Neuron (in vitro differentiated cells): ENCODE measurements at regions not wholly inside any gene's neighbourhood (a gene's known extent, or its start where the extent isn't known, plus 50 kb on each side); places are given as distances from the start of the nearest gene placed in this dataset.
"Not testable (repeated sequence)": the region's sequence is repeated elsewhere in the genome, so short reads cannot be mapped to it uniquely, and the experiment has no call there.

Source experiments
- H2AFZ ChIP-seq: one replicate; pipeline ENCODE4 v1.6.1; 2013; ENCODE audit warnings: low read depth, mild to moderate bottlenecking, inconsistent platforms, low read length, moderate library complexity
- H3K27me3 ChIP-seq: one replicate; pipeline ENCODE4 v1.6.1; 2013; ENCODE audit warnings: low read length; ENCODE audit not compliant: insufficient read depth
- H3K36me3 ChIP-seq: one replicate; pipeline ENCODE4 v1.6.1; 2013; ENCODE audit warnings: low read length; ENCODE audit not compliant: insufficient read depth
- H3K4me1 ChIP-seq: one replicate; pipeline ENCODE4 v1.6.1; 2013; ENCODE audit warnings: low read length; ENCODE audit not compliant: insufficient read depth
- H3K4me3 ChIP-seq: 2 replicates; pipeline ENCODE4 v1.5.1; 2013; ENCODE audit warnings: mild to moderate bottlenecking, low read length, moderate library complexity
- H3K9me3 ChIP-seq: one replicate; pipeline ENCODE4 v1.6.1; 2013; ENCODE audit warnings: low read length

DNA sequence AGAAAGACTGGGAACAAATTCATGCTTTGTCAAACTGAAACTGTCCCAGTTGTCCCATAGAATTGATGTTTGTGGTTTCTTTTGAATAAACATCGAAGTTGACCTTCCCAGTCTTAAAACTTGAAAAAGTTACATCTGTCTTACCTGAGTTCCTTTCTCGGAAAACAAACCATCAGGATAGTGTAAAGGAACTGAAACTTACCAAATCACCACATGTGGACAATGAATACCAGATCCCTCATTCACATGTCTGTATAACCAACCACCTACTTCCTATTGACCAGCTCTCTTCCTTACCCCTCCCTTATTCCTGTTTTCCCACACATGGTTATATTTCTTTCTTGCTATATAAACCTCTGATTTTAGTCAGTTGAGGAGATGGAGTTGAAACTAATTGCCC lies 791.7 kb upstream of the PCDH20 start:
- H2AFZ ChIP-seq, result no peak overlapping the region
- no peak overlapping the region for H3K4me3 ChIP-seq
- H3K36me3 ChIP-seq, result no peaks in the 10 kb centered on the region
- no peaks in the 10 kb centered on the region for H3K9me3 ChIP-seq
- peaks cover 2% of the 10 kb centered on the region for H3K4me1 ChIP-seq
- H3K27me3 ChIP-seq, result no peaks in the 10 kb centered on the region

DNA sequence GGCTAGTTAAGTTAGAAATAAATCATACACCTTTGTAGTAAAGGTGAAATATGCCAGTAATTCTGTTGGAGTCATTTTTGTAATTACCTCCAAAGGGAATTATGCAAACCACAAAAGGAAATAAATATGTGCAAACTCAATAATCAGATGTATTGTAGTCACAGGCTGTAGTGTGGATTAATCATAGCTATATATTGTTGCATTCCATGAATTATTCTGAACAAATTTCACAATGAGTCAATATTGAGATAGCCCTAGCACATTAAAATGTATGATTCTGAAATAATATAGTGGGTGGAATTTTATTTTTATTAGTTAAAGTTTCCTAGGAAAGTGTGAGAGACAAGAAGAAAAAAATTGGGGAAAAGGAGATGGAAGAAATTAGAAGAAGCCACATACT lies 790.5 kb upstream of the PCDH20 start:
- Histone ChIP-seq H3K4me3 (no peak overlapping the region), H3K36me3 (no peaks in the 10 kb centered on the region), H3K9me3 (no peaks in the 10 kb centered on the region), H3K4me1 (peaks cover 2% of the 10 kb centered on the region), H2AFZ (no peak overlapping the region), H3K27me3 (no peaks in the 10 kb centered on the region)

DNA sequence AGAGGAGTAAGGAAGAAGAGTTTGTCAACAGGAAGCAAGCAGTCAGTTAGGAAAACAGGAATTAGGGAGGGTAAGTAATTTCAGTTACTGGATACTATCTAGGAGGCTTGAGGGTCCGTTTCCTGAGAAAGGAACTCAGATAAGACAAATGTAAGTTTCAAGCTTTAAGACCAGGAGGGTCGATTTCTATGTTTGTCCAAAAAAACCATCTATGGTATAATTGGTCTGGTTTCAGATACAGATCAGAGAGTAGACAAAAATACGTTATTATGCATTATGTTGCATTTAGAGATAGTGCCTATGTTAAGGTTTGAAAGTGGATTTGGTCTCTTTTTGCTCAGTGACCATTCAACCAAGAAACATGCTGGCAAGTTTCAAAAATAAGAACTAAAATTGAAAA lies 789.6 kb upstream of the PCDH20 start:
- H3K4me1 ChIP-seq, result peaks cover 2% of the 10 kb centered on the region
- H3K36me3 ChIP-seq, result no peaks in the 10 kb centered on the region
- H3K27me3 ChIP-seq, result no peaks in the 10 kb centered on the region
- no peak overlapping the region for H3K4me3 ChIP-seq
- H3K9me3 ChIP-seq, result no peaks in the 10 kb centered on the region
- no peak overlapping the region for H2AFZ ChIP-seq

DNA sequence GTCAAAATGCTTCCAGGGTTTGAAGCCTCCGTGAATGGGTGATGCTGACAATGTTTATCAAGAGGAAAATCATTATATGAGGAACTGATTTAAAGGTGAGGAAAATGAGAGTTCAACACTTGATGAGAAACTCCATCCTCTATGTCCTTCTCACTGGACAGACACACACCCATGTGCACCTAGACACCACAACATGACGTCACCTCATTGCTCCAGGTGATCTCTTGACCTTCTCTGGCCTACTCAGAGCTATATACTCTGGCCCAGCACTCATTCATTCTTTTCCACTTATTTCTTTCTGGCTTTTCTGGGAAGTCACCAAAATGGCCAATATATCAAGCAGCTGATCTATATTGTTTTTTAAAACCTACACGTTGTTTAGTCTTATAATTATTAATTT lies 778.7 kb upstream of the PCDH20 start:
- H3K4me1 ChIP-seq, result peaks cover 4% of the 10 kb centered on the region
- no peaks in the 10 kb centered on the region for H3K36me3 ChIP-seq
- H3K27me3 ChIP-seq, result no peaks in the 10 kb centered on the region
- H3K9me3 ChIP-seq, result no peaks in the 10 kb centered on the region
- H3K4me3 ChIP-seq, result no peak overlapping the region
- no peak overlapping the region for H2AFZ ChIP-seq

DNA sequence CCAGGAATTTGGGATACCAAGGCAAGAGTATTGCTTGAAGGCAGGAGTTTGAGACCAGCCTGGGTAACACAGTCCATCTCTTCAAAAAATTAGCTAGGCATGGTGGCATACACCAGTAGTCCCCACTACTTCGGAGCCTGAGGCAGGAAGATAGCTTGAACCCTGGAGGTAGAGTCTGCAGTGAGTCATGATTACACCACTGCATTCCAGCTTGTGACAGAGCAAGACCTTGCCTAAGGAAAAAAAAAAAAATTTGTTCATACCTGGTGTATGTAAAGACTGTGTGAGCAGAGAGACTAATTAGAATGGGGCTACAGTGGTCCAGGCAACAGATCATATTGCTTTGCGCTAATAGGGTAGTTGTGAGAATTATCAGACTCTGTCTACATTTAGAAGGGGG lies 778.3 kb upstream of the PCDH20 start:
- no peaks in the 10 kb centered on the region for H3K36me3 ChIP-seq
- no peaks in the 10 kb centered on the region for H3K27me3 ChIP-seq
- H3K9me3 ChIP-seq, result no peaks in the 10 kb centered on the region
- no peak overlapping the region for H2AFZ ChIP-seq
- H3K4me1 ChIP-seq, result peaks cover 4% of the 10 kb centered on the region
- H3K4me3 ChIP-seq, result no peak overlapping the region

DNA sequence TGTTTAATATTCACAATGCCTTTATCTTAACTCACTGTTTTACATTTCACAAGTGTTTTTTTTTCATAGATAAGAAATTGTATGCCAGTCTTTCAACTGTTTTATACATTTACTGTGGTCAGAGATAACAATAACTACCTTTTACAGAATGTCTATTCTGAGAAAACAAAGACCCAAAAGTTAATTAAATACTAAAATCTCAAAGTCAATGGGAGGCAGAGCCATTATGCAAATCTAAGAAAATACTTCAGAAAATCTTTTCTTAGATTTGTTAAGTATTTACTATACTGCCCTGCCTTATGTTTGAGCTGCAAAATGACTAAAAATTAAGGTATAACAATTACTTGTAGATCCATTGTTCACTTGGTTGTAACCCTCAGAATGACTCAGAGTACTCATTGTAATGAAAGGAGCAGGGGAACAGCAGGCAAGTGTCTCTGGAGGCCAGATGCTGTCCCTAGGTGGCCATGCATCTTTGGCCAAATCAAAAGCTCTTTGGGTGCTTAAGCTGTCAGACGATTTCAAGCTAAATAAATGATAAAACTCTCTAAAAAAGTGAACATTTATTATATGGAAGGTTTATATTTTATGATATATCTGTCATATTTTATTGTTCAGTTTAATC lies 770.1 kb upstream of the PCDH20 start:
- Histone ChIP-seq H3K27me3 (no peaks in the 10 kb centered on the region), H3K4me3 (no peak overlapping the region), H3K4me1 (no peaks in the 10 kb centered on the region), H3K9me3 (no peaks in the 10 kb centered on the region), H2AFZ (no peak overlapping the region), H3K36me3 (no peaks in the 10 kb centered on the region)

DNA sequence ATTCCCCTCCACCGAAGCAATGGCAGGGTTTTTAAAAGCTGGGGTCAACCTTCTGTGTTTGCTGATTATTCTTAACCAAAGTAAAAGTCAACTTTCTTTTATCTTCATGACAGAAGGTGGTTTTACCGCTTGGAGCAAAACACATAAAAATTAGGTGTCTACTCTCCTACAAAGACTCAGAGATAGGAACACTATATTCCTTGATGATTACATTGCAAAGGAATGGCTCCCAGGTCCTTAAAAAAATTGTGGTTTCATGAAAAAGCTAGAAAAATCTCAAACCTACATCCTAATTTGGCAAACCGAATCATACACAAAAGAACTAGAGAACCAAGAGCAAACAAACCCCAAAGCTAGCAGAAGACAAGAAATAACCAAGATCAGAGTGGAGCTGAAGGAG lies 760.4 kb upstream of the PCDH20 start:
- Histone ChIP-seq H3K4me1 (no peaks in the 10 kb centered on the region), H3K27me3 (no peaks in the 10 kb centered on the region), H3K36me3 (no peaks in the 10 kb centered on the region), H3K9me3 (no peaks in the 10 kb centered on the region), H2AFZ (no peak overlapping the region), H3K4me3 (no peak overlapping the region)

DNA sequence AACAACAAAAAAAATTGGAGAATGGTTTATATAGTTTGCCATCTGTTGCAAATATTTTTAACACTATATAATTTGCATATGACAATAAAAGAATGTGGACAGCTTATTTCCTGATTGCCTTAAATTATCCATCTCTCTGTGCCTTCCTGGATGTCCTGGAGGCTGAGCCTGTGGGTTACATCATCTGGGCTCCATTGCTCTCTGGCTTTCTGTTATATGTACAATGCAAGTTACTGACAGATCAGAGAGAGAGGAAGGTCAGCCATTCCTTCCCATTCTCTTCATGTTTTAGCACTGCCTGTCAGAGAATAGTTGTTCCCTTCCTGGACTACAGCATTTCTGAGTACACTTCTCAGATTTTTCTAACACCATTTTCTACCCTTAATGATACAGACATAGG lies 758.3 kb upstream of the PCDH20 start:
- no peak overlapping the region for H2AFZ ChIP-seq
- H3K4me1 ChIP-seq, result no peaks in the 10 kb centered on the region
- H3K27me3 ChIP-seq, result no peaks in the 10 kb centered on the region
- H3K4me3 ChIP-seq, result no peak overlapping the region
- H3K9me3 ChIP-seq, result no peaks in the 10 kb centered on the region
- no peaks in the 10 kb centered on the region for H3K36me3 ChIP-seq

DNA sequence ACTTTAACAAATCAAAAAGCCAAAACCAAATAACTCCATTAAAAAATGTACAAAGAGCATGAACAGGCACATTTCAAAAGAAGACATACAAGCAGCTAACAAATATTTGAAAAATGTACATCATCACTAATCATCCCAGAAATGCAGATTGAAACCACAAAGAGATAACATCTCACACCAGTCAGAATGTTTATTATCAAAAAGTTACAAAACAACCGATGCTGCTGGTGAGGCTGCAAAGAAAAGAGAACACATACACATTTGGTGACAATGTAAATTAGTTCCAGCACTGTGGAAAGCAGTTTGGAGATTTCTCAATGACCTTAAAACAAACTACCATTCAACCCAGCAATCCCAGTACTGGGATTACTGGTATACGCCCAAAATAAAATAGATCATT lies 756.0 kb upstream of the PCDH20 start:
- no peaks in the 10 kb centered on the region for H3K9me3 ChIP-seq
- no peaks in the 10 kb centered on the region for H3K36me3 ChIP-seq
- no peak overlapping the region for H3K4me3 ChIP-seq
- H3K4me1 ChIP-seq, result no peaks in the 10 kb centered on the region
- no peaks in the 10 kb centered on the region for H3K27me3 ChIP-seq
- H2AFZ ChIP-seq, result no peak overlapping the region

DNA sequence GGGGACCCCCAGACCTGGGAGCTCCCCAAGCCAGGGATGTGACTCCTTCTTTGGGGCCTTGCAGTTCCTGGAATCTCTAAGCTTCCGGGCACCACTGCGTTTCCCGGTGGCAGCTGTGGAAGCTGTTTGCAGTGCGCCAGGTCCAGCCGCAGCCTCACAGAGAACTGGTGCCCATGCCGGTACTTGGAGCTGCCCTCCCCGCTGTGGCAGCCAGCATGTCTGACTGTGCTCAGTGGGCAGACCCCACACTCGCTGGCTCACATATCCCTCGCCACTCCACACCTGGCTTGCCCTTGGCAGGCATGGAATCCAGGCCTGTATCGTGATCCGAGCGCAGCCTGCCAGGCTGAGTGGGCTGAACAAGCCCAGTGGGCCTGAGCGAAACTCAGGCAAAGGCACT lies 753.2 kb upstream of the PCDH20 start:
- Histone ChIP-seq H3K4me3 (no peak overlapping the region), H3K36me3 (no peaks in the 10 kb centered on the region), H3K9me3 (no peaks in the 10 kb centered on the region), H2AFZ (no peak overlapping the region), H3K4me1 (no peaks in the 10 kb centered on the region), H3K27me3 (no peaks in the 10 kb centered on the region)

DNA sequence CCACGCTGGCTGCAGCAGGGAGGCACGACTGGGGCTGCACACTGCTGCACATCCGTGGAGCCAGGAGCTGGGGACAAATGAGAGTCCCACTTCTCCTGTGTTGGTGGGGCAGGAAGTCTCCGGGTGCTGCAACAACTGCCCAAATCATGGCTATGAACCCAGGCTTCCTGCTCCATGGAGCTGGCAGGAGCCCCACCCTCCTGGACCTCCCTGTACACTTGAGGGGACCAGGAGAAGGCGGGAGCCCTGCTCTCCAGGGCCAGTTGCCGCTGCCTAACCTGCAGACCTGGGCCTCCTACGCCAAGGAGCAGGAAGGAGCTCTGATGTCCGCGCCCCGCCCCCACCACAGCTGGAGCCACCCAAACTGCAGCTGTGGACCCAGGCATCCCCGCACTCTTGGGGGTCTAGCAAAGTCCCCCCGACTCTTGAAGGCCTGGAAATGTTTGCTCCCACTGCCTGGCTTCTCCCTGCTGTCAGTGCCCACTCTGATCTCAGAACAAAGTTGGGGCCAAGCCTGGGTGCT lies 752.1 kb upstream of the PCDH20 start:
- Histone ChIP-seq H3K9me3 (no peaks in the 10 kb centered on the region), H3K36me3 (no peaks in the 10 kb centered on the region), H2AFZ (no peak overlapping the region), H3K4me3 (no peak overlapping the region), H3K4me1 (no peaks in the 10 kb centered on the region), H3K27me3 (no peaks in the 10 kb centered on the region)

DNA sequence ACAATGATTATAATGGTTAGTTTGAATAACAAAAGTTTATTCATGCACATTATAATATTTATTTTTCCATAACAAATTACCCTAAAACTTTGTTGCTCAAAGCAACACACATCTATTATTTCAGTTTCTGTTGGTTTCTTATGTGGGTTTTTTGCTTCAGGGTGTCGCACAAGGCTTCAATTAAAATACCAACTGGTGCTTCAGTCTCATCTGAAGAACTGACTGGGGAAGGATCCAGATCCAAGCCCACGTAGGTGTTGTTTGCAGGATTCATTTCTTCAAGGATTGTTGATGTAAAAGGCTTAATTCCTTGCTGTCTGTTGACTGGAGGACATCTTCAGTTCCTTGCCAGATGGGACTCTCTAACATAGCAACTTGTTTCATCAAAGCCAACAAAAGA lies 747.2 kb upstream of the PCDH20 start:
- H2AFZ ChIP-seq, result no peak overlapping the region
- no peaks in the 10 kb centered on the region for H3K36me3 ChIP-seq
- no peaks in the 10 kb centered on the region for H3K9me3 ChIP-seq
- H3K27me3 ChIP-seq, result no peaks in the 10 kb centered on the region
- no peak overlapping the region for H3K4me3 ChIP-seq
- H3K4me1 ChIP-seq, result no peaks in the 10 kb centered on the region

DNA sequence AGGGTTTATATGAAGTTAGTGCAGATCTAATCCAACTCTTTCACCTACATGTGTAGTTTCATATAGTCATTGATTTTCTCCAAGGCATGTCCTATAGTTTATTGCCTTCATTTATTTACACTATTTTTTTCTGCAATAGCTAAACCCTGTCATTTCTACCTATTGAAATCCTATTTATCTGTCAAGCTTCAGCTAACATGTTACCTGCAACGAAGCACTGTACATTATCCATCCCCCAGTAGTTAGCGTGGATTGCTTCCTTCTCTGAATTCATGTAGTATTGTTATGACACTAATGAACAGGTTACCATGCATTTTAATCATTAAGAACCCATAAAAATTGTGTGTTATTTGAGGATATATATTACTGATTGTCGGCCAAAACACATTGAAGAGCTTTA lies 742.9 kb upstream of the PCDH20 start:
- H3K9me3 ChIP-seq, result no peaks in the 10 kb centered on the region
- H3K27me3 ChIP-seq, result no peaks in the 10 kb centered on the region
- H3K36me3 ChIP-seq, result no peaks in the 10 kb centered on the region
- no peak overlapping the region for H3K4me3 ChIP-seq
- no peaks in the 10 kb centered on the region for H3K4me1 ChIP-seq
- no peak overlapping the region for H2AFZ ChIP-seq

DNA sequence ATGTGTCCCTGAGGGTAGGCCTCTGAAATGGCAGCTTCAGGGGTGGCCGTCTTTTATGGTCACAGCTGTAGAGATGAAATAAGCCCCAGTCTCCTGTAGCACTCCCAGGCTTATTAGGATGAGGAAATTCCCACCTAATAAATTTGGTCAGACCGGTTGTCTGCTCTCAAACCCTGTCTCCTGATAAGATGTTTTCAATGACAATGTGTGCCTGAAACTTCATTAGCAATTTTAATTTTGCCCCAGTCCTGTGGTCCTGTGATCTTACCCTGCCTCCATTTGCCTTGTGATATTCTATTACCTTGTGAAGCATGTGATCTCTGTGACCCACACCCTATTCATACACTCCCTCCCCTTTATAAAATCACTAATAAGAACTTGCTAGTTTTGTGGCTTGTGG lies 736.1 kb upstream of the PCDH20 start:
- H2AFZ ChIP-seq, H3K36me3 ChIP-seq, H3K27me3 ChIP-seq, H3K4me1 ChIP-seq, H3K4me3 ChIP-seq, H3K9me3 ChIP-seq: not testable (repeated sequence)
